Activated T-cell treated with anti-CD3 and anti-CD28 coated beads, Interleukin-2, amount 50 U/mL, for 48 hours (primary cell): ENCODE measurements at regions not wholly inside any gene's neighbourhood (a gene's known extent, or its start where the extent isn't known, plus 50 kb on each side); places are given as distances from the start of the nearest gene placed in this dataset.
"Not testable (repeated sequence)": the region's sequence is repeated elsewhere in the genome, so short reads cannot be mapped to it uniquely, and the experiment has no call there.

Source experiments
- DNase-seq, 2 experiments: peaks; one replicate each; pipeline ENCODE4 v3.0.0-alpha.2; 2020

DNA sequence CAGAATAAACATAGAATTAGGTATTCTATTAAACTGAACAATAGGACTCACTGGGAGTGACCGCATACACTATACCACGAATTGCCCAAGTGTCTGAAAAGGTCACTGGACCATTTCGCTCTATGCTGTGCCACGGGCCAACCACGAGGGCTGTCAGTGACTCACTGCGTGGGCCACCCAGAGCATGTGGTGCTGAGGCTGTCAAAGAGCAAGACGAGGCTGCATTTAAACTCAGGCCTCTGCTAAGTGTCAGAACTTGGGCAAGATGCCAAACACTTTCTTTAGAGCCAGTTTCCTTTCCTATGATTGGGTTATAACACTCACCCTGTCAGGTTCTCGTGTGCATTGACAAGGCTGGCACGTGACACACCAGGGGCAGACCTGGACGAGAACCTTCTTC is 97.5 kb downstream of the SH3YL1 start:
- peak; percentile 22 to 27 for DNase-seq

- DNase-seq, result no peak
Measured at GRCh38 chr2:165530-165929, 98.3 kb downstream of the SH3YL1 start.

DNA sequence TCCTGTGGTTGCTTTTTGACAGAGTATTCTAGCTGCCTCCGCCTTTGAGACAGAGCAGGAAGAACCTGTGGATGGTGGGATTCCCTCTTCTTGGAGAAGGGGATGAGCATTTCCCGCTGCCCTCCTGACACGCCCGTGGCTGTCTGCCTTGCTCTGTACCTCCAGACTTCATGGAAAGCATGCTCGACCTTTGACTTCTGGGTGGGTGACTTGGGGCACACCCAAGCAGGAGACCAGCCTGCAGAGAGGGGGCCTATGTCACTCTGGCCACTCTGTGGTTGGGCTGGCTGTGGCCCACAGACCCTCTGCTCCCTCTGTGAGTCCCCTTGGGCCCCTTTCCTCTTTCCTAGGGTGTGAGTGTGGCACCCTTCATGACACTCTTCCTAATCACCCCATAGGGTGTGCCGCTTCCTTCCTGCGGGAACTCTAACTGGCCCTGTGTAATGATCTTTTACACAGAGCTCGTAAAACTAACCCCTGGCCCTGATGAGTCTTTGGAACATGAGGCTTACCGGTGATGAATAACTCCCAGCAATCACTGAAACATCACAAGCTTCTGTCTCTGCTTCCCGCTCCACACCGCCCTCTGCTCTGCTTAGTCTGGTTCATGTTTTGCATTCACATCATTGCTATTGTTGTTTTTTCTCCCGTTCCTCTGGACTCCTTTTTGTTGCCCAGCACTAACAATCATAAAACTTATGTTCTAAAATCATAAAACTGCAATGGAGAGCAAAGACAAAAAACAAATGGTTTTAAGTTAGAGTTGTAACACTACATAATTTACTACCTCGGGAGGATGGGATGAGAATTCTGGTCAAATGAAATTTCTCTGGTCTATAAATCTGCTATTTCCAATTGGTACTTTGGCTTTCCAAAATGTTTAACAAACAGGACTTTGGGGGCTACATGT is 101.1 kb downstream of the SH3YL1 start:
- no peak for DNase-seq

GRCh38 chr2:161729-162128 is 102.1 kb downstream of the SH3YL1 start:
- no peak for DNase-seq

GRCh38 chr2:151553-152334 is 105.4 kb upstream of the FAM110C start:
- no peak for DNase-seq

GRCh38 chr2:145407-145806 is 99.1 kb upstream of the FAM110C start:
- no peak for DNase-seq

GRCh38 chr2:141611-142010 is 95.3 kb upstream of the FAM110C start:
- DNase-seq, result no peak

DNA sequence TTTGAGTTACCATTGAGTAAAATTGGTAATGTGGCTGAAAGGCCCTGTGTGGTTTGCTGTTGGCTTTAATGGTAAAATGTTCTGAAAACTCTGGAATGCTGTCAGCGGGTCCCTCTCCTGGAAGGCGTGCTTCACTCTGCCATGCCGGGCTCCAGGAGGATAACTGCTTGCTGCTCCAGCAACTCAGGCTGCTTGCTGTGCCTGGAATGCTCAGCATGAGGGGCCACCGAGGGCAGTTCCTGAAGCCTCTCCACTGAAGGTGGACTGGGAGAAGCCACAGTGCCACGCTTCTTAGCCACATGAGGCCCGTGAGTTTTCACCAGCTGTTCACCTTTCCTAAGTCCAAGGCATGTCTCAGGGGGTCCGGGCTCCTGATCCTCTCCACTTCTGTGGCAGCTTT is 90.4 kb upstream of the FAM110C start:
- DNase-seq, result no peak

DNA sequence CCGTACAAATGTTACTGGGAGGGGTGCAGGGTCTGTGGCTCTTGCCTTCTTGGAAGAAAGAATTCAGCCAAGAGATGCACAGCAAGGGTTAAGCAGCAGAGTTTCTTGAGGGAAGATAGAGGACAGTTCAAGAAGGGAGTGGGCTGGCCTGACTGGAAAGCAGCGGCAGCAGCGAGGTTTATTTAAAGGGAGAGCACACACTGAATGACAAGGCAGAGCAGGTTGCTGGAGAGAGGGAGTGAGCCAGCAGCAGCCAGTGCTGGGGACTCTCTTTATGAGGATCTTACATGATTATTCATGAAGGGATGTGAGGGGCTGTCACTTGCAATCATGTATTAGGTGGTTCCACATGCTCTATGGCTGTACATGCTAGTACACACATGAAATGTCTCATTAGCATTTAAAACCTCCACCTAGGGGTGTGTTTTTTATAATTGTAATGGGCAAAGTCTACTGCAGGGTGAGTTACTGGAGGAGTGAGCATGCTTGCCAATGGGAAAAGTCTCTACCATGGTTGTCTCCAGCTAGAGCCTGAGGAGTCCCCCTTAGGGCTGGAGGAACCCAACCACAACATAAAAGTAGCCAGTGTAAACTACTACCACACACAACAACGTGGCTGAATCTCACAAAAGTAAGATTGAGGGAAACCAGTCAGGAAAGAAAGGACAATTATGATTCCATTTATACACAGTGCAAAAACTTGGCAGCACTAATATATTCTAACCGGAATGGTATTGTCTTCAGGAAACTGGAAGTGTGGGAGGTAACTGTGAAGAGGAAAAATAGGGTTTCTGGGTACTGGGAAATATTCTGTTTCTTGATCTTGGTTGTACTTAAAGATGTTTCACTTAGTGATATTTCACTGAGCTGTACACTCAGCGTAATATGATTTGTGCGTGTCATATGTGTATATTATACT is 87.6 kb upstream of the FAM110C start:
- no peak for DNase-seq

GRCh38 chr2:126769-127168 is 80.5 kb upstream of the FAM110C start:
- DNase-seq, result not testable (repeated sequence)

DNA sequence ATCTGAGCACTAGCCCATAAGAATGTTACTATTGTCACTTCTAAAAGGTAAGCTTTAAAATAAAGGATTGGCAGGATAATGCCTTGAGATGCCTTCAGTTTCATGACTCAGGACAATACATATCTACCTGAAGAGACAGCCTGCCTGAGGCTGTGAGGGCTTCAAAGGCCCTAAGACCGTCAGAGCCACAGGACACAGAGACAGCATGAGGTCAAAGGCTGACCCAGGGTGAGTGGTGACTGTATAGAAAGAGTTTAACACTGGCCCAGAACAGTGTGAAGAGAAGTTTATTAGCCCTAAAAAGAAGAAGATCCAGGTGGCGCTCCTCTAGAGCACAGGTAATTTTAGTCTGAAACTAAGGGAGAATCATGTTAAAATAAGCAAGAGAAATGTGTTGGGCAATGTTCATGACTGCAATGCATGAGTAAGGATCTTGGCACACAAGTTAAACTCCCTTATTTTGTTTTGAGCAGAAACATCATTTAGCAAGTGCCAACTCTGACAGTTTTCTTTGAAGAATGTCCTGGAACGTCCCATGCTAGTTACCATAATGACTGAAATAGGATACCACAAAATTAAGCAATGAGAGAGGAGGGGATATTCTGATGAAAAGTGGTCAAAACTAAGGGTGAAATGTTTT is 78.1 kb upstream of the FAM110C start:
- no peak for DNase-seq

GRCh38 chr2:116953-117352 is 70.6 kb upstream of the FAM110C start:
- no peak for DNase-seq

- no peak for DNase-seq
Measured at GRCh38 chr2:115303-115702, 69.0 kb upstream of the FAM110C start.

DNA sequence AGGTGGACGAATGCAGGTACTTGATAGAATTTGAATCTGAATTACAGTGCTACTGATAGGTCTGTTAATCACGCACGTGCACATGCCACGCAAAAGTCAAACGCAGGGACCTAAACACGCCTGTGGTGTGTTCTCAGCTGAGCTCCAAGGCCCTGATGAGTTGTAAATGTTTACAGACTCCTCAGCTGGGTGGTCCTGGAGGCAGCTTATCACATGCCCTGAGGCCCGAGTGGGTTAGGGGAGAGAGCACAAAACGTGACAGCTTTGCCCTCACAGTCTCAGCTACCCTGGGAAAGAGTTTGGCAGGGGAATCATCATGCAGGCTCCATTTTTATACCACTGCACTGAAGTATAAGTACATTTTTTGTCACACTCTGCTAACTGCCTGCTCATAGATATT is 68.3 kb upstream of the FAM110C start:
- DNase-seq, result no peak

- no peak for DNase-seq
Measured at GRCh38 chr2:109998-110397, 63.7 kb upstream of the FAM110C start.

DNA sequence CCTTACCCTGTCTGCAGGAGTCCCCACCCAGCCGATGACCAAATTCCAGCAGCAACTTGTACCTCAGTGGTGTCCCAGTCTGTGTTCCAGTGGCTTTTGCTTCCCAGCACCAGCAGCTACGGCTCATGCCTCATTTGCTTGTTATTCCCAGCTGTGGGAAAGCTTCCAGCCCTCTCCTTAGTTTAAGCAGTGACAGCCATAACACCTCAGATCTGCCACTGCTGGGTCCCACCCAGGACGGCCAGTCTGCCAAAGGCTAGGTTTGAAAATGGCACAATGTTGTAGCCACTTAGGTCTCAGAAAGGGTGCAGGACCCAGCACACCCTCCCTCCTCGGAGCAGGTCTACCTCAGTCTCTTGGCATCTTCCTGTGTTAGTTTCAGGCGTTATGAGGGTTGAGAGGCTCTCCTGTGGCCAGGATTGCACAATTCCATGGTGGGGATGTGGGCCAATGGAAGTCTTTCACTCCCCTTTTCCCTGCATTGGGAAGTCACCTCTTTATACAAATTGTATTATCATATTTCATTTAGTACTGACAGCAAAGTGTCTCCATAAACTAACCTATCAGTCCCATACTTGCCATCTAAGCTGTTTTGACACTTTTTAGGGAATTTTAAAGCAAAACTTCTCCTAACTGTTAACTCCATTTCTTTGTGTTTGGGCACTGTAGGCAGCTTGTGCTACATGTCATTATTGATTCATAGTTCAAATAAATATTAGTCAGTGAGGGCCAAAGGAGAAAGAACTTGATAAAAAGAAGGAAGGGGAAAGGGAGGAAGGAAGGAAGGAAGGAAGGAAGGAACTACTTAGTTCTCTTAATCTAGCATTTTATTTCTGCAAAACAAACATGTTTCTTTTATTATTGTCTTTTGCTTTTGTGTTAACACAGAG is 62.9 kb upstream of the FAM110C start:
- DNase-seq, result no peak

- DNase-seq, result no peak
Measured at GRCh38 chr2:101016-101415, 54.7 kb upstream of the FAM110C start.
